ENCODE measurements at regions not wholly inside any gene's neighbourhood (a gene's known extent, or its start where the extent isn't known, plus 50 kb on each side); places are given as distances from the start of the nearest gene placed in this dataset.

GRCh38 chr14:22482782-22483553 is 106.1 kb downstream of the DAD1 start:
- Histone ChIP-seq H3K4me3 (ENCODE audit: low read length in 2 of 2) (peak overlapping the region; percentile 42 to 43), H3K27ac (ENCODE audit: low read depth in 1 of 2, low read length in 1 of 2) (peak overlapping the region; percentile 58 to 60), H3K27me3 (ENCODE audit: control insufficient read depth in 2 of 2, insufficient read depth in 1 of 2, low read length in 1 of 2) (no peaks in the 10 kb centered on the region), H3K9me3 (ENCODE audit: control insufficient read depth in 2 of 2, insufficient read depth in 1 of 2, low read length in 1 of 2) (no peaks in the 10 kb centered on the region), H3K4me1 (ENCODE audit: control insufficient read depth in 2 of 2, insufficient read depth in 2 of 2, low read length in 2 of 2) (peaks cover 38 to 87% of the 10 kb centered on the region in 2 donors), H3K36me3 (ENCODE audit: control insufficient read depth in 2 of 2, insufficient read depth in 2 of 2, low read length in 1 of 2) (peaks cover 4 to 27% of the 10 kb centered on the region in 2 donors)
- DNase-seq (ENCODE audit: low read depth in 6 of 9, low spot score in 9 of 9): no peak
- 87% methylated on average over 6 of the region's 6 CpGs for WGBS

GRCh38 chr14:22482085-22482694 is 106.8 kb downstream of the DAD1 start:
- Histone ChIP-seq H3K27me3 (ENCODE audit: control insufficient read depth in 2 of 2, insufficient read depth in 1 of 2, low read length in 1 of 2) (no peaks in the 10 kb centered on the region), H3K4me3 (ENCODE audit: low read length in 2 of 2) (peak overlapping the region; percentile 20 to 42), H3K4me1 (ENCODE audit: control insufficient read depth in 2 of 2, insufficient read depth in 2 of 2, low read length in 2 of 2) (peaks cover 36 to 85% of the 10 kb centered on the region in 2 donors), H3K36me3 (ENCODE audit: control insufficient read depth in 2 of 2, insufficient read depth in 2 of 2, low read length in 1 of 2) (peaks cover 4 to 25% of the 10 kb centered on the region in 2 donors), H3K9me3 (ENCODE audit: control insufficient read depth in 2 of 2, insufficient read depth in 1 of 2, low read length in 1 of 2) (no peaks in the 10 kb centered on the region), H3K27ac (ENCODE audit: low read depth in 1 of 2, low read length in 1 of 2) (peak overlapping the region; percentile 78 to 84)
- WGBS: 86% methylated on average over 8 of the region's 8 CpGs
- DNase-seq (ENCODE audit: low read depth in 6 of 9, low spot score in 9 of 9): no peak

- no peak for DNase-seq (ENCODE audit: low read depth in 6 of 9, low spot score in 9 of 9)
- Histone ChIP-seq H3K4me3 (ENCODE audit: low read length in 2 of 2) (peak overlapping the region; percentile 20 to 42), H3K27ac (ENCODE audit: low read depth in 1 of 2, low read length in 1 of 2) (peak overlapping the region; percentile 25 to 78), H3K36me3 (ENCODE audit: control insufficient read depth in 2 of 2, insufficient read depth in 2 of 2, low read length in 1 of 2) (peaks cover 4 to 21% of the 10 kb centered on the region in 2 donors), H3K4me1 (ENCODE audit: control insufficient read depth in 2 of 2, insufficient read depth in 2 of 2, low read length in 2 of 2) (peaks cover 31 to 84% of the 10 kb centered on the region in 2 donors), H3K9me3 (ENCODE audit: control insufficient read depth in 2 of 2, insufficient read depth in 1 of 2, low read length in 1 of 2) (no peaks in the 10 kb centered on the region), H3K27me3 (ENCODE audit: control insufficient read depth in 2 of 2, insufficient read depth in 1 of 2, low read length in 1 of 2) (no peaks in the 10 kb centered on the region)
- 61% methylated on average over 4 of the region's 4 CpGs for WGBS
These were observed 107.5 kb downstream of the DAD1 start for GRCh38 chr14:22481546-22481945.

- H3K9me3 ChIP-seq (ENCODE audit: control insufficient read depth in 2 of 2, insufficient read depth in 1 of 2, low read length in 1 of 2): no peaks in the 10 kb centered on the region
- DNase-seq (ENCODE audit: low read depth in 6 of 9, low spot score in 9 of 9): no peak
- H3K4me1 ChIP-seq (ENCODE audit: control insufficient read depth in 2 of 2, insufficient read depth in 2 of 2, low read length in 2 of 2): peaks cover 27 to 79% of the 10 kb centered on the region in 2 donors
- H3K27me3 ChIP-seq (ENCODE audit: control insufficient read depth in 2 of 2, insufficient read depth in 1 of 2, low read length in 1 of 2): no peaks in the 10 kb centered on the region
- WGBS: 59% methylated on average over 3 of the region's 3 CpGs
- peaks cover 4 to 14% of the 10 kb centered on the region in 2 donors for H3K36me3 ChIP-seq (ENCODE audit: control insufficient read depth in 2 of 2, insufficient read depth in 2 of 2, low read length in 1 of 2)
- H3K27ac ChIP-seq (ENCODE audit: low read depth in 1 of 2, low read length in 1 of 2): peak overlapping the region in 1 of 2 donors; percentile 78
- peak overlapping the region; percentile 36 to 42 for H3K4me3 ChIP-seq (ENCODE audit: low read length in 2 of 2)
These were observed 109.1 kb downstream of the DAD1 start for GRCh38 chr14:22479776-22480464.

- DNase-seq (ENCODE audit: low read depth in 6 of 9, low spot score in 9 of 9): no peak
- 88% methylated on average over 6 of the region's 6 CpGs for WGBS
- peak overlapping the region; percentile 36 to 42 for H3K4me3 ChIP-seq (ENCODE audit: low read length in 2 of 2)
- peak overlapping the region in 1 of 2 donors; percentile 78 for H3K27ac ChIP-seq (ENCODE audit: low read depth in 1 of 2, low read length in 1 of 2)
- H3K9me3 ChIP-seq (ENCODE audit: control insufficient read depth in 2 of 2, insufficient read depth in 1 of 2, low read length in 1 of 2): no peaks in the 10 kb centered on the region
- H3K27me3 ChIP-seq (ENCODE audit: control insufficient read depth in 2 of 2, insufficient read depth in 1 of 2, low read length in 1 of 2): no peaks in the 10 kb centered on the region
- H3K4me1 ChIP-seq (ENCODE audit: control insufficient read depth in 2 of 2, insufficient read depth in 2 of 2, low read length in 2 of 2): peaks cover 22 to 76% of the 10 kb centered on the region in 2 donors
- peaks cover 4 to 14% of the 10 kb centered on the region in 2 donors for H3K36me3 ChIP-seq (ENCODE audit: control insufficient read depth in 2 of 2, insufficient read depth in 2 of 2, low read length in 1 of 2)
These were observed 109.9 kb downstream of the DAD1 start for GRCh38 chr14:22479132-22479531.

GRCh38 chr14:22478670-22479069 is 110.4 kb downstream of the DAD1 start:
- peaks cover 21 to 75% of the 10 kb centered on the region in 2 donors for H3K4me1 ChIP-seq (ENCODE audit: control insufficient read depth in 2 of 2, insufficient read depth in 2 of 2, low read length in 2 of 2)
- DNase-seq (ENCODE audit: low read depth in 6 of 9, low spot score in 9 of 9): no peak
- H3K27ac ChIP-seq (ENCODE audit: low read depth in 1 of 2, low read length in 1 of 2): peak overlapping the region in 1 of 2 donors; percentile 78
- peaks cover 0 to 14% of the 10 kb centered on the region in 2 donors for H3K36me3 ChIP-seq (ENCODE audit: control insufficient read depth in 2 of 2, insufficient read depth in 2 of 2, low read length in 1 of 2)
- no peaks in the 10 kb centered on the region for H3K27me3 ChIP-seq (ENCODE audit: control insufficient read depth in 2 of 2, insufficient read depth in 1 of 2, low read length in 1 of 2)
- WGBS: 82% methylated on average over 3 of the region's 3 CpGs
- no peaks in the 10 kb centered on the region for H3K9me3 ChIP-seq (ENCODE audit: control insufficient read depth in 2 of 2, insufficient read depth in 1 of 2, low read length in 1 of 2)
- H3K4me3 ChIP-seq (ENCODE audit: low read length in 2 of 2): peak overlapping the region; percentile 36 to 42

GRCh38 chr14:22478247-22478646 is 110.8 kb downstream of the DAD1 start:
- no peak for DNase-seq (ENCODE audit: low read depth in 6 of 9, low spot score in 9 of 9)
- peak overlapping the region; percentile 31 to 42 for H3K4me3 ChIP-seq (ENCODE audit: low read length in 2 of 2)
- H3K36me3 ChIP-seq (ENCODE audit: control insufficient read depth in 2 of 2, insufficient read depth in 2 of 2, low read length in 1 of 2): peaks cover 0 to 14% of the 10 kb centered on the region in 2 donors
- H3K9me3 ChIP-seq (ENCODE audit: control insufficient read depth in 2 of 2, insufficient read depth in 1 of 2, low read length in 1 of 2): no peaks in the 10 kb centered on the region
- H3K27me3 ChIP-seq (ENCODE audit: control insufficient read depth in 2 of 2, insufficient read depth in 1 of 2, low read length in 1 of 2): no peaks in the 10 kb centered on the region
- WGBS: 90% methylated on average over 4 of the region's 4 CpGs
- peak overlapping the region in 1 of 2 donors; percentile 78 for H3K27ac ChIP-seq (ENCODE audit: low read depth in 1 of 2, low read length in 1 of 2)
- peaks cover 19 to 77% of the 10 kb centered on the region in 2 donors for H3K4me1 ChIP-seq (ENCODE audit: control insufficient read depth in 2 of 2, insufficient read depth in 2 of 2, low read length in 2 of 2)

- Histone ChIP-seq H3K4me1 (ENCODE audit: control insufficient read depth in 2 of 2, insufficient read depth in 2 of 2, low read length in 2 of 2) (peaks cover 16 to 77% of the 10 kb centered on the region in 2 donors), H3K27ac (ENCODE audit: low read depth in 1 of 2, low read length in 1 of 2) (peak overlapping the region; percentile 25 to 78), H3K36me3 (ENCODE audit: control insufficient read depth in 2 of 2, insufficient read depth in 2 of 2, low read length in 1 of 2) (peaks cover 0 to 14% of the 10 kb centered on the region in 2 donors), H3K4me3 (ENCODE audit: low read length in 2 of 2) (peak overlapping the region; percentile 31 to 42), H3K27me3 (ENCODE audit: control insufficient read depth in 2 of 2, insufficient read depth in 1 of 2, low read length in 1 of 2) (no peaks in the 10 kb centered on the region), H3K9me3 (ENCODE audit: control insufficient read depth in 2 of 2, insufficient read depth in 1 of 2, low read length in 1 of 2) (no peaks in the 10 kb centered on the region)
- 57% methylated on average over 5 of the region's 5 CpGs for WGBS
- DNase-seq (ENCODE audit: low read depth in 6 of 9, low spot score in 9 of 9): no peak
These were observed 111.3 kb downstream of the DAD1 start for GRCh38 chr14:22477569-22478194.

All from thymus (tissue), 11 donors.